ENCODE measurements at regions not wholly inside any gene's neighbourhood (a gene's known extent, or its start where the extent isn't known, plus 50 kb on each side); places are given as distances from the start of the nearest gene placed in this dataset.

- intact Hi-C loops (cut with micrococcal nuclease), result no loop called here
Measured at GRCh38 chr21:16473988-16474387, 744.2 kb downstream of the USP25 start.

- intact Hi-C loops (cut with micrococcal nuclease), result no loop called here
Measured at GRCh38 chr21:16476056-16476825, 746.5 kb downstream of the USP25 start.

- intact Hi-C loops (cut with micrococcal nuclease), result no loop called here
Measured at GRCh38 chr21:16488042-16488441, 758.3 kb downstream of the USP25 start.

- intact Hi-C loops (cut with micrococcal nuclease), result no loop called here
Measured at GRCh38 chr21:16492356-16492755, 762.6 kb downstream of the USP25 start.

GRCh38 chr21:16492892-16493291 lies 763.1 kb downstream of the USP25 start:
- intact Hi-C loops (cut with micrococcal nuclease), result no loop called here

GRCh38 chr21:16496609-16497008 lies 766.8 kb downstream of the USP25 start:
- intact Hi-C loops (cut with micrococcal nuclease), result no loop called here

- intact Hi-C loops (cut with micrococcal nuclease), result no loop called here
Measured at GRCh38 chr21:16500271-16500670, 770.5 kb downstream of the USP25 start.

GRCh38 chr21:16502273-16502672 lies 772.5 kb downstream of the USP25 start:
- intact Hi-C loops (cut with micrococcal nuclease), result no loop called here

- intact Hi-C loops (cut with micrococcal nuclease), result no loop called here
Measured at GRCh38 chr21:16502897-16503296, 773.1 kb downstream of the USP25 start.

- intact Hi-C loops (cut with micrococcal nuclease), result no loop called here
Measured at GRCh38 chr21:16504281-16504680, 774.5 kb downstream of the USP25 start.

GRCh38 chr21:16504766-16505165 lies 775.0 kb downstream of the USP25 start:
- intact Hi-C loops (cut with micrococcal nuclease), result no loop called here

- intact Hi-C loops (cut with micrococcal nuclease), result no loop called here
Measured at GRCh38 chr21:16509476-16509875, 779.7 kb downstream of the USP25 start.

GRCh38 chr21:16514316-16514715 lies 784.5 kb downstream of the USP25 start:
- intact Hi-C loops (cut with micrococcal nuclease), result no loop called here

GRCh38 chr21:16517383-16517782 lies 787.6 kb downstream of the USP25 start:
- intact Hi-C loops (cut with micrococcal nuclease), result no loop called here

- intact Hi-C loops (cut with micrococcal nuclease), result no loop called here
Measured at GRCh38 chr21:16519036-16519435, 789.3 kb downstream of the USP25 start.

- intact Hi-C loops (cut with micrococcal nuclease), result no loop called here
Measured at GRCh38 chr21:16519644-16520043, 789.9 kb downstream of the USP25 start.

- intact Hi-C loops (cut with micrococcal nuclease), result no loop called here
Measured at GRCh38 chr21:16522548-16522947, 792.8 kb downstream of the USP25 start.

GRCh38 chr21:16530656-16531055 lies 800.9 kb downstream of the USP25 start:
- intact Hi-C loops (cut with micrococcal nuclease), result no loop called here

GRCh38 chr21:16532840-16533239 lies 803.1 kb downstream of the USP25 start:
- intact Hi-C loops (cut with micrococcal nuclease), result no loop called here

- intact Hi-C loops (cut with micrococcal nuclease), result no loop called here
Measured at GRCh38 chr21:16533692-16534407, 804.1 kb downstream of the USP25 start.

GRCh38 chr21:16534408-16535101 lies 804.8 kb downstream of the USP25 start:
- intact Hi-C loops (cut with micrococcal nuclease), result no loop called here

- intact Hi-C loops (cut with micrococcal nuclease), result no loop called here
Measured at GRCh38 chr21:16535102-16535422, 805.3 kb downstream of the USP25 start.
